ENCODE measurements at regions not wholly inside any gene's neighbourhood (a gene's known extent, or its start where the extent isn't known, plus 50 kb on each side); places are given as distances from the start of the nearest gene placed in this dataset.

GRCh38 chr9:79003514-79003913 is 568.3 kb upstream of the TLE4 start:
- TF ChIP-seq CTCF (IDR thresholded peaks at IDR 0.05; ENCODE audit: low read depth, low read length) (no peak), EZH2phosphoT487 (IDR thresholded peaks at IDR 0.05; ENCODE audit: low read depth) (no peak)
- no peak overlapping the region for H3K9ac ChIP-seq (ENCODE audit: low read length)
- H4K20me1 ChIP-seq (ENCODE audit: insufficient read depth, low read length): no peaks in the 10 kb centered on the region
- no peaks in the 10 kb centered on the region for H3K79me2 ChIP-seq (ENCODE audit: low read length)
- H2AFZ ChIP-seq (ENCODE audit: low read depth, low read length): no peak overlapping the region
- no peak overlapping the region for H3K4me3 ChIP-seq (ENCODE audit: low read length)
- H3K4me2 ChIP-seq (ENCODE audit: low read length): no peak overlapping the region
- no peak overlapping the region for H3K27ac ChIP-seq (ENCODE audit: low read length)
- no peaks in the 10 kb centered on the region for H3K36me3 ChIP-seq (replicated peaks; ENCODE audit: low read depth, low read length)
- no peaks in the 10 kb centered on the region for H3K9me3 ChIP-seq (ENCODE audit: insufficient read depth, low read length)
- H3K27me3 ChIP-seq (ENCODE audit: low read depth, low read length): no peaks in the 10 kb centered on the region
- peaks cover 51% of the 10 kb centered on the region for H3K4me1 ChIP-seq (ENCODE audit: low read length)

GRCh38 chr9:79004032-79004431 is 567.7 kb upstream of the TLE4 start:
- Histone ChIP-seq H3K4me2 (ENCODE audit: low read length) (no peak overlapping the region), H3K9ac (ENCODE audit: low read length) (no peak overlapping the region), H3K9me3 (ENCODE audit: insufficient read depth, low read length) (no peaks in the 10 kb centered on the region), H4K20me1 (ENCODE audit: insufficient read depth, low read length) (no peaks in the 10 kb centered on the region), H3K79me2 (ENCODE audit: low read length) (no peaks in the 10 kb centered on the region), H3K27ac (ENCODE audit: low read length) (no peak overlapping the region), H2AFZ (ENCODE audit: low read depth, low read length) (no peak overlapping the region), H3K27me3 (ENCODE audit: low read depth, low read length) (no peaks in the 10 kb centered on the region), H3K4me3 (ENCODE audit: low read length) (no peak overlapping the region), H3K36me3 (replicated peaks; ENCODE audit: low read depth, low read length) (no peaks in the 10 kb centered on the region), H3K4me1 (ENCODE audit: low read length) (peaks cover 56% of the 10 kb centered on the region)
- no peak for TF ChIP-seq EZH2phosphoT487 (IDR thresholded peaks at IDR 0.05; ENCODE audit: low read depth)
- TF ChIP-seq CTCF (IDR thresholded peaks at IDR 0.05; ENCODE audit: low read depth, low read length): no peak

DNA sequence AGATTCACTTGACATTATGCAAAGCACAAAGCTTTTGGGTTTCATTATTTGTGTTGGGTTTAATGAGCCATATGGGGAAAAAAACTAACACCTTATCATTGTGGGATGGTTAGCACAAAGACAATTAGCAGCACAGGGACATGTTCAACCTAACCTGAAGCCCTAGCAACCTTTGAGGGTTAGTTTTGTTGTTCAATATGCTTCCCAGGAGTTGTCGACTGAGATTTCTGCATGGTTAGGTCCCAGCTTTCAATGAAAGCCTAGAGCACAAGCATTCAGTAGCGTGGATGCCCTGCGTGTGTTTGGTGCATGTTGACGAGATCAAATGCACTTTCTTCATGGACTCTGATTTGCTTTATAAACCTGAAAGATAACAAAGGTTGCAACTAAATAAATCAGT is 565.2 kb upstream of the TLE4 start:
- no peaks in the 10 kb centered on the region for H4K20me1 ChIP-seq (ENCODE audit: insufficient read depth, low read length)
- peak overlapping the region; percentile 41; the same call in 1 of the 2 replicates for H3K9ac ChIP-seq (ENCODE audit: low read length)
- H3K27ac ChIP-seq (ENCODE audit: low read length): peak overlapping the region; percentile 96
- H2AFZ ChIP-seq (ENCODE audit: low read depth, low read length): peak overlapping the region; percentile 73; the same call in 1 of the 2 replicates
- peaks cover 49% of the 10 kb centered on the region for H3K4me1 ChIP-seq (ENCODE audit: low read length)
- H3K27me3 ChIP-seq (ENCODE audit: low read depth, low read length): no peaks in the 10 kb centered on the region
- H3K4me2 ChIP-seq (ENCODE audit: low read length): peak overlapping the region; percentile 83
- H3K4me3 ChIP-seq (ENCODE audit: low read length): peak overlapping the region; percentile 51
- peaks cover 18% of the 10 kb centered on the region for H3K36me3 ChIP-seq (replicated peaks; ENCODE audit: low read depth, low read length)
- no peaks in the 10 kb centered on the region for H3K9me3 ChIP-seq (ENCODE audit: insufficient read depth, low read length)
- H3K79me2 ChIP-seq (ENCODE audit: low read length): no peaks in the 10 kb centered on the region
- TF ChIP-seq EZH2phosphoT487 (IDR thresholded peaks at IDR 0.05; ENCODE audit: low read depth): no peak
- TF ChIP-seq CTCF (IDR thresholded peaks at IDR 0.05; ENCODE audit: low read depth, low read length): no peak

DNA sequence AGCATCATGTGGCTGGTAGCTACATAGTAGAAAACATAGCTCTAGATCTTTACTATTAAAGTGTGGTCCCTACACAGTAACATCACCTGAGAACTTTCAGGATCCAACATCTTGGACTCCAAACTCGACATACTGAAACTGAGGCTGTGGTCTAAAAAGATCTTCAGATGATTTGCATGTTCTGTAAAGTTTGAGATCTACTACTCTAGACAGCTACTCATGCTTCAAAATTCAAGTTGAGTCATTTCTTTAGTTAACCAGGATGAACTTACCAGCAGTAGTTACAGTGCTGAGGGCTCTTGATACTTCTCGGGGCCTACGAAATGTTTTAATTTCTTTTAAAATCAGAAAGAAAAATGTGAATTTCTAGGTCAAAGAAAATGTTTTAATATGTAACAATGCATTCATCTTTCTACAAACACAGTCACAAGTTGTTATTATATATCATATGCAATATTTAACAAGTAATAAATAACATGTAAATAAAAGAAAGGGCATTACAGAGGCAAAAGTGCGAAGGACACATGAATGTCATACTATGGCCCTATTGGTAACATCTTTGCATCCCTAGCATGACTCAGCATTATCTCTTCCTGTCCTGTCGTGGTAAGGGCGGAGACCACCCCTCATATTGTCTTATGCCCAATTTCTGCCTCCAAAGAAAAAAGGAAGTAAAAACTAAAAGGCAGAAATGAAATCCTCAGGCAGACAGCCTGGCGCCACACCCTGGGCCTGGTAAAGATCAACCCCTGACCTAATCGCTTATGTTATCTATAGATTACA is 563.9 kb upstream of the TLE4 start:
- Histone ChIP-seq H3K9me3 (ENCODE audit: insufficient read depth, low read length) (no peaks in the 10 kb centered on the region), H3K79me2 (ENCODE audit: low read length) (no peaks in the 10 kb centered on the region), H3K27me3 (ENCODE audit: low read depth, low read length) (no peaks in the 10 kb centered on the region), H3K4me1 (ENCODE audit: low read length) (peaks cover 51% of the 10 kb centered on the region), H3K9ac (ENCODE audit: low read length) (peak overlapping the region; percentile 79), H3K4me2 (ENCODE audit: low read length) (peak overlapping the region; percentile 83), H3K27ac (ENCODE audit: low read length) (peak overlapping the region; percentile 96), H4K20me1 (ENCODE audit: insufficient read depth, low read length) (no peaks in the 10 kb centered on the region), H3K36me3 (replicated peaks; ENCODE audit: low read depth, low read length) (peaks cover 18% of the 10 kb centered on the region), H3K4me3 (ENCODE audit: low read length) (peak overlapping the region; percentile 58), H2AFZ (ENCODE audit: low read depth, low read length) (no peak overlapping the region)
- no peak for TF ChIP-seq EZH2phosphoT487 (IDR thresholded peaks at IDR 0.05; ENCODE audit: low read depth)
- TF ChIP-seq CTCF (IDR thresholded peaks at IDR 0.05; ENCODE audit: low read depth, low read length): no peak
